Astrocyte of the spinal cord (primary cell): ENCODE measurements at regions not wholly inside any gene's neighbourhood (a gene's known extent, or its start where the extent isn't known, plus 50 kb on each side); places are given as distances from the start of the nearest gene placed in this dataset.

Experiments
- DNase-seq: peaks from one replicate; pipeline ENCODE4 v3.0.0; 2011; ENCODE audit warnings: low read depth, low spot score
- H3K4me3 ChIP-seq: 2 replicates; pipeline ENCODE4 v1.5.1; 2011; ENCODE audit warnings: low read depth, mild to moderate bottlenecking, low read length, moderate library complexity
- in situ Hi-C: cut with HindIII; loops from 2 replicates; pipeline ENCODE4 v1.10.0; 2017; ENCODE audit warnings: low sequenced_read_pairs
- TF ChIP-seq, protein P1 (sequence below): IDR thresholded peaks from 2 replicates; pipeline ENCODE4 v1.5.1; 2012; ENCODE audit warnings: low read depth, mild to moderate bottlenecking, low read length, inconsistent platforms

- H3K4me3 ChIP-seq, result no peak overlapping the region
- in situ Hi-C loops, result no loop called here
- TF ChIP-seq, protein P1, sequence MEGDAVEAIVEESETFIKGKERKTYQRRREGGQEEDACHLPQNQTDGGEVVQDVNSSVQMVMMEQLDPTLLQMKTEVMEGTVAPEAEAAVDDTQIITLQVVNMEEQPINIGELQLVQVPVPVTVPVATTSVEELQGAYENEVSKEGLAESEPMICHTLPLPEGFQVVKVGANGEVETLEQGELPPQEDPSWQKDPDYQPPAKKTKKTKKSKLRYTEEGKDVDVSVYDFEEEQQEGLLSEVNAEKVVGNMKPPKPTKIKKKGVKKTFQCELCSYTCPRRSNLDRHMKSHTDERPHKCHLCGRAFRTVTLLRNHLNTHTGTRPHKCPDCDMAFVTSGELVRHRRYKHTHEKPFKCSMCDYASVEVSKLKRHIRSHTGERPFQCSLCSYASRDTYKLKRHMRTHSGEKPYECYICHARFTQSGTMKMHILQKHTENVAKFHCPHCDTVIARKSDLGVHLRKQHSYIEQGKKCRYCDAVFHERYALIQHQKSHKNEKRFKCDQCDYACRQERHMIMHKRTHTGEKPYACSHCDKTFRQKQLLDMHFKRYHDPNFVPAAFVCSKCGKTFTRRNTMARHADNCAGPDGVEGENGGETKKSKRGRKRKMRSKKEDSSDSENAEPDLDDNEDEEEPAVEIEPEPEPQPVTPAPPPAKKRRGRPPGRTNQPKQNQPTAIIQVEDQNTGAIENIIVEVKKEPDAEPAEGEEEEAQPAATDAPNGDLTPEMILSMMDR, result no peak
- no peak for DNase-seq
These were observed 557.8 kb downstream of the NXPH1 start for GRCh38 chr7:8991159-8991558.

GRCh38 chr7:8998762-8999161, 565.4 kb downstream of the NXPH1 start:
- DNase-seq, result no peak
- TF ChIP-seq, protein P1, result no peak
- in situ Hi-C loops, result no loop called here
- H3K4me3 ChIP-seq, result no peak overlapping the region

DNA sequence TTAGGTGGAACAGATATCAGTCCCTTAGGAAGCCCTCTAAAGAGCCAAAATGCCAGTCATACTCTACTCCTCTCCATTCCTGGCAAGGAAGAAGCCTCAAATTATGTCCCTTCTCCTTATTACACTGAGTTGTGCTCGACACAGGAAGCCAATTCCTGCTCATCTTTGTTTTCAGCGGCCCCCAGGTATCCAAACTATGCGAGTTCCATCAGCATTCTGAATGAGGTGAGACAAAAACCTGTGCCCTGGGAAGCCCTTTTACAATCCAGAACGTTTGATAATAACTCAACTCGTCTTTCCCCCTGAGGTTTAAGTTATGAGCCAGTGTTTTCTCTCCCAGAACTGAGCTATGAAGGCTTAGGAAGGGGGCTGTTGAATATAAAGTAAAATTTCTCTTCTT, 580.5 kb downstream of the NXPH1 start:
- no peak for DNase-seq
- in situ Hi-C loops, result no loop called here

DNA sequence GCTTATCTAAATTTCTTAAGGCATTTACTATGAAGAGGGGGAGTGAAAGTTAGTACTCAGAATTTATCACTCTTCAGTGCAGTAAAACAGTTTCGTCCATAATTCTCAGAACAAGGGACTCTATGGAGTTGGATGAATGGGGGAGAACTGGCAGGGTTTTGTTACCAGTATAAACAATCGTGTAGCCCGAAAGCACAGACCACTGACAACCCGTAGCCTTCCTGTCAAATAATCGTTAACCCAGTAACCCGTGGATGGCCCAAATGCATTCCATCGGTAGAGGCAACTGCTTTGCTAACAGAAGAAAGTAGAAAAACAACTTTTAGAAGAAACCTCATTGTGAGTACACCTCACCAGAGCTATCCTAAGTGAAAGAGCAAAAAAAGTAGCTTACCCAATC, 583.9 kb downstream of the NXPH1 start:
- no peak for DNase-seq
- in situ Hi-C loops, result no loop called here
- H3K4me3 ChIP-seq, result no peak overlapping the region
- TF ChIP-seq, protein P1, result no peak

More for the DNA sequence above, 580.5 kb downstream of the NXPH1 start:
- TF ChIP-seq, protein P1, result no peak
- H3K4me3 ChIP-seq, result no peak overlapping the region

GRCh38 chr7:9022456-9022855, 589.0 kb downstream of the NXPH1 start:
- in situ Hi-C loops, result no loop called here

DNA sequence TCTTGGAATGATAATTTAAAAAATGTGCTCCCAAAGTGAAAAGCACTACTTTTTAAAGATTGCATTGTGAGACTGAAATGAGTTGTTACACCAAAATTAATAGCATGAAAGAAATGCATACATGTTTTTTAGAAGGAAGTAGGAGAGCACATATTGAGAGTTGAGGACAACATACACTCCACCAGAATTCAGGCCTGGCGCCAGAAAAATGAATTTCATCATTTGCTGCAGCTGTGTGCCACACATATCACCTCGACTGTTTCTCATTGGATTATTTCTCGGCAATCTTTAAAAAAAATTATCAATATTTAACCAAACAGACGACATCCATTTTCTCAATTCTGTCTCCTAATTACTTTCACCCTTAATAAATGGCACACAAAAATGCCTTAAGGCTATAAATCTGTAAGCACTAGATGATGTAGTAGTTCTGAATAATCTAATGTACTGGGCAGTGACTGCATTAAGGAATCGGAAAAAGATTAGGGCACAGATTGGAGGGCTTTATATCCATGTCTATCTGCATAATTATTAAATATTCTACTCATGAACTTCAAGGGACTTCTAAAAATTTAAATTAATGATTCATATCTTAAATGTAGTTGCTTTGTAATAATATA, 590.4 kb downstream of the NXPH1 start:
- TF ChIP-seq, protein P1, result no peak
- in situ Hi-C loops, result no loop called here
- no peak overlapping the region for H3K4me3 ChIP-seq
- DNase-seq, result no peak

More at GRCh38 chr7:9022456-9022855, 589.0 kb downstream of the NXPH1 start:
- H3K4me3 ChIP-seq, result no peak overlapping the region
- TF ChIP-seq, protein P1, result no peak
- no peak for DNase-seq
